ENCODE measurements at regions not wholly inside any gene's neighbourhood (a gene's known extent, or its start where the extent isn't known, plus 50 kb on each side); places are given as distances from the start of the nearest gene placed in this dataset.

- DNase-seq = no peak
Observed at GRCh38 chr5:154587123-154588026, 109.3 kb upstream of the HAND1 start.

- DNase-seq = no peak
Observed at GRCh38 chr5:154583671-154584177, 105.7 kb upstream of the HAND1 start.

DNA sequence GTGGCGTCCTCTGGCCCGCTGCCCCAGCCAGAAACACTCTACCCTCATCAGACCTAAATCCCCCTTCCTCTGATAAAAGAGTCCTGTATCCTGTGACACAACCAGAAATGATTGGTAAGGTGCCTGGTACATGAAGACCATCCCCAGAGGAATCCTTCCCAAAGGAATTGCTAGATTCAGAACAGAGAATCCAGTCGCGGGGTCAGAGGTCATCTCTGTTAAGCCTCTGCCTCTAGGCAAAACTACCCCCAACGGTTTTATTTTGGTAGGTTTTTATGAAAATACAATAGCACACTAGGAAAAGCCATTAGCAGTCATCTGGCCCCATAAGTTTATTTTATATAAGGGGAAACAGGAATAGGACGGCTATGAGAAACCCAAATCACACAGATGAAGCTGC is 102.4 kb upstream of the HAND1 start:
- no peak for DNase-seq

DNA sequence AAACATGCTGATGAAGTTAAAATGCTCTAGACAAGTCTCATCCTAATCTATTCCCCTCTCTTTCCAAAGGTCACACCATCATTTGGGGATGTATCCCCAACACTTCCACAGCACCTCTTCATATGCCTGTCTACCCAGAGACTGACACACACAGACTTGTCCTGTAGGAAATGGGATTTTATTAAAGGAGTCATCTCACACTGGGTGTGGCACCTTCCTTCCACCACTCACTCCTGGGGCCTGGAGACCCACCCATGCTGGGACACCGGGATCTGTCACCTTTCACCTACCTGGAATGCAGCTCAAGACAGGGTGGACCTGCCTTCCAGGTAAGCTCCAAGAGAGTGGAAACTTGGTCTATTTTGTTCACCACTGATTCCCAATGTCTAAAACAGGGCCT is 99.4 kb upstream of the HAND1 start:
- no peak for DNase-seq

DNA sequence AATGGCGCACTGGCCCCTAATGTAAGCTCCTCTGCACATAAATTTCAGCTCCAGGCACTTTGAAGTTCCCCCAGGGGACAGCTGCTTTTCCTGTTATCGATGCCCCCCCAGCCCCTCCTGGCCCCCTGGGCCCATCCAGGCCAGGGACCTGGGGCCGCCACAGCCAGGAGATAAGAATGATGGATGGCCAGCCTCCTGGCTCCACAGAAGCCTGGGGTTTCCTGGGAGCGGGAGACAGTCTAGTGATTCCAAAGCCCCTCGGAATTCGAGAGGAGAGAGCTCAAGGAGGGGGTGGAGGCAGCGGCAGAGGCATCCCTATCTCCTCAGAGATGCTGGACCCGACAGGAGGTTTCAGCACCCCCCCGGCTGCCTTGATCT is 98.4 kb upstream of the HAND1 start:
- DNase-seq = no peak

DNA sequence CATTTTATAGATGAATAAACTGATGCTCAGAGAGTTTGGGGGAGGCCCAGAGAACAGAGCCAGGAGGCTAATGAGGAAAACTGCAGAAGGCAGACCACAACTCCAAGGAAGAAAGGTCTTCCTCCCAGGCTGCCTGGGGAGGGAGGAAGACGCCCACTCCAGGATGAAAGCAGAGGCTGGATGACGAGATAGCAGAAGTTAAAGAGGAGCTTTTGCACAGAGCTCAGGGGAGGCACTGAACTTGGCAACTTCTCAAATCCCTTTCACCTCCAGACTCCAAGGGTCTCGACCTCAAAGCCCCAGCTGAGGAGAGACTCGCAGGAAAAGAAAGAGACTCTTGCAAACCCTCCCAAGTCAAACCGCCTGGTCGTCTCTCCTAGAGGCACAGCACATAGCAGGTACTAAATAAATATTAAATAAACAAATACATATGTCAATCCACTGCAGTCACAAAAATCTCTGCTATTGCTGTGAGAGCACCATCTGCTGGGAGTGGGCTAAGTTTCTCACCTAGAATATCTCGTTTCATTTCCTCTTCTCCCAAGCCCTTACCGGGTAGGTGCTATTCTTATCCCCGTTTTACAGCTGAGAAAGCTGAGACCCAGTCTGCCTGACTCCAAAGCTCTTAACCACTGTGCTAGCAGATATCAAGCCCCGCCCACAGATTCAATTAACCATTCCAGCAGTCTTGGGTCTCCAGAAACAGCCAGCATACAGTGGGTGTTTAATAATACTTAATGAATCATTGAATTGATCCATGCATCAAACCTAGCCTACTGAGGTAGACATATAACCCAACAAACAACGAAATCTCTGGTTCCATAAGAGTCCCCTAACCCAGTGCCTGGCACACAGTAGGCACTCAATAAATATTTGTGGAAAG is 97.8 kb upstream of the HAND1 start:
- no peak for DNase-seq

DNA sequence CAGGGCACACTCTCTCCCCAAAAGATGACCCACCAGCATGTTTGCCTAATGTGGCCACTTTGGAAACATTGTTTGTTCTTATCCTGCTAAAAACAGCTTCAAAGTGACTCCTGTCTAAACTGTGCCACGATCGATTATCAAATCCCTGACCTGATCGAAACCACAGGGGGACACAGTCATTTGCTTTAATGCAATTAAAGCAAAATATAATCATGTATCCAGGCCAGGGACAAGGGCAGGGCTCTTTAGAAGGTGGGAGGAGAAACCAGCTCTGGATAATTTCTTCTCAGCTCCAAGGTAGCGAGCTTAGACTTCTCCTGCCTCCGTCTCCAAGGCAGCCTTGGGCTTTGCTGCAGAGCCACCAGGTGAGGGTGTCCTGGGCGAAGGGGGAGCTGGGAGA is 95.0 kb upstream of the HAND1 start:
- no peak for DNase-seq

DNA sequence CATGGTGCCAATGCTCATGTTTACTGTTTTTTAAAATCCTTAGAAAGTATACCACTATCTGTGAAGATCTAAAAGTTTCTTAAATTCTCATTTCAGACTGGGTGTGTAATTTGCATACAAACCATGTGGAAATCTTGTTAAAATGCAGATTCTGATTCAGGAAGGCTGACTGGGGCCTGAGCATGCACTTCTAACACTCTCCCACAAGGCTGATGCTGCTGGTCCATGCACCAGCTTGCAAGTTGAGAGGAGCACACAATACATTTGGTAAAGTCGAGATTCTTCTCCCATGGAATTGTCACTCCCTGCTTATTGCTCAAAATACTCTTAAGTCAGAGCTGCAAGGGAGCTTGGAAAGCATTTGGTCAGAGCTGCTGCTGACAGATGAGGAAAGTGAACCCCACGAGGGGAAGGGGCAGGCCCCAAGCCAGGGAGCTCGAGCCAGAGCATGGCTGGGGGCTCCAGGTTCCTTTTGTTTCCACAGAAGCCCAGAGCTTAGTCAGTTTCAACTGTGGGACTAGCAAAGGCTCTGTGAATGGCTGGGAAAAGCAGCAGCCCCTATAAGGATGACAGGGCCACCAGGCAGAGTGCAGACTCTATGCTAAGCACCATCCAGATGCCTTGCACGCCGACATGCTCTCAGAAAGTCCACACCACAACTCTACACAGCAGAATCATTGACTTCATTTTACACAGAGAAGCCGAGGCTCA is 93.5 kb upstream of the HAND1 start:
- DNase-seq = no peak

DNA sequence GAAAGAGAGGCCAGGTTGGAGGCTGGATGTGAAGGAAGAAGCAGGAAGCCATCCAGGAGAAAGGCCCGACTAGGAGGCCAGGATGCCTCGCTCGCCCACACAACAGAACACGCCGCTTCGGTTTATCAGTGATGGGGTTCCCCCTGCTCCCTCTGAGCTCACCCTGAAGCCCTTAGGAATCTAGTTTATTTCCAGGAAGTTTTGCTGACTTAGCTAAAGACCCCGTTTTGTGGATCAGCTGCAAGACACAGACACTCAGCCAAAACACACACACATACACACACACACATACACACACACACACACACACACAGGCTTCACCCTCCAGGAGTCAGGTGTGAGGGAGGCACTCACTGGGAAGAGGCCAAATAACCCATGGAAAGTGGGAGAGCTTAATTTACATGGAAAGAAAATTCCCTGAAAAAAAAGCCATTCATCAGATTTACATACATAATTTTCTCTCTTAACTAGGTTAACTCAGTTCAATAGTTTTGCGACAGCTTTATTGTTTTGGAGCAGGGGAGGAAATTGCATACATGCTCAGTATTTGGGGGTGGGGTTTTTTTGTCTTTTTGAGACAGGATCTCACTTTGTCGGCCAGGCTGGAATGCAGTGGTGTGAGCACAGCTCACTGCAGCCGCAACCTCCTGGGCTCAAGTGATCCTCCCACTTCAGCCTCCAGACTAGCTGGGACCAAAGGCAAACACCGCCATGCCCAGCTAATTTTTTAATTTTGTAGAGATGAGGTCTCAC is 92.7 kb upstream of the HAND1 start:
- no peak for DNase-seq

DNA sequence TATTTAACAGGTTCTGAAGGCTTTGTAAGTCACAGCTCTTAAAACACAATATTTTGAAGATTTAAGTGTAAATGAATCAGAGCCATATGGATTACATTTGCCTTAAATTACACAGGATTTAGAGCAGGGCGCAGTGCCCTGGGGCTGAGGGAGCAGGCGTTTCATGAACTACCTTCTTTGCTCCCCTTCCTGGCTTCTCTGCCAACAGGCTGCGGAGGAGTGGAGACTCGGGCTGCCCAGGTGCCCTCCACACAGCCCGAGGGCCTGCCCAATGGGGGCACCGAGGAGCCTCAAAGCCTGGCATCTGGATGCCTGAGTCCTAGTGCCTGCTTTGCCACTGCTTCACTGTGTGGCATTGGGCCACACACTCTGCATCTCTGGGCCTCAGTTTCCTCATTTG is 90.6 kb upstream of the HAND1 start:
- DNase-seq = no peak

- no peak for DNase-seq
Observed at GRCh38 chr5:154567155-154567554, 89.1 kb upstream of the HAND1 start.

DNA sequence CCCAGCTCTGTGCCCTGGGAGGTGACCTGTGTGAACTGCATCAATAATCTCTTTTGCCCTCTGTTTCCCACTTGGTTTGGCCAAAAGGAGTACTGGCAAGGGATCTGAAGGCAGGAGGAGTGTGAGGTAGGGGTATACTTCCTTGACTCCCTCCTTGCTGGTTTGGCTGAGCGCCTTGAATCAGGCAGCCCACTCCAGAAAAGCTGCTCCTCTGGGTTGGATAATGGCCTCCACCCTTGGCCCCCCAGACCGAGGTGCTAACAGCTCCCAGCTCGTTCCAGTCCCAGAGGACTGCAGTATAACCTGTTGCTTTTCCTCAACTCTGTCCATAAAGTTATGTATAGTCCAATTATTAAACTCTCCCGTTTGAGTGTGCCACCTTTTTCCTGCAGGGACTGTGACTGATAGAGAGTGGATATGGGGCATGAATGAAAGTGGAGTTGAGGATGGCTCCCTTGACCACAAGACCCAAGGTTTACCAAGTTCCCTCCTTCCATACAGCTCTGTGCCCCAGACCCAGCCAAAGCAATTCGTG is 88.2 kb upstream of the HAND1 start:
- no peak for DNase-seq

DNA sequence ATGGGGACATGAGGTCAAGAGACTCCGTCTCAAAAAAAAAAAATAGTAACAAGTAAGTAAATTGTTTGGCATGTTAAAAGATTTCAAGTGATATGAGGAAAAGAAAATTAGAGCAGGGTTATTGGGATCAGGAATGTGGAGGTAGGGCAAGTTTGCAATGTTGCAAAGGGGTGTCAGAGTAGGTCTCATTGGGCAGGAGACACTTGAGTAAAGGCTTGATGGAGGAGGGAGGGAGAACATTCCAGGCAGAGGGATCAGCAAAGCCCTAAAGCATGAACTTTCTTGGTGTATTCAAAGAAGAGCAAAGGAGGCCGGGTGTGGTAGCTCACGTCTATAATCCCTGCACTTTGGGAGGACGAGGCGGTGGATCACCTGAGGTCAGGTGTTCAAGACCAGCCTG is 87.1 kb upstream of the HAND1 start:
- DNase-seq = no peak

DNA sequence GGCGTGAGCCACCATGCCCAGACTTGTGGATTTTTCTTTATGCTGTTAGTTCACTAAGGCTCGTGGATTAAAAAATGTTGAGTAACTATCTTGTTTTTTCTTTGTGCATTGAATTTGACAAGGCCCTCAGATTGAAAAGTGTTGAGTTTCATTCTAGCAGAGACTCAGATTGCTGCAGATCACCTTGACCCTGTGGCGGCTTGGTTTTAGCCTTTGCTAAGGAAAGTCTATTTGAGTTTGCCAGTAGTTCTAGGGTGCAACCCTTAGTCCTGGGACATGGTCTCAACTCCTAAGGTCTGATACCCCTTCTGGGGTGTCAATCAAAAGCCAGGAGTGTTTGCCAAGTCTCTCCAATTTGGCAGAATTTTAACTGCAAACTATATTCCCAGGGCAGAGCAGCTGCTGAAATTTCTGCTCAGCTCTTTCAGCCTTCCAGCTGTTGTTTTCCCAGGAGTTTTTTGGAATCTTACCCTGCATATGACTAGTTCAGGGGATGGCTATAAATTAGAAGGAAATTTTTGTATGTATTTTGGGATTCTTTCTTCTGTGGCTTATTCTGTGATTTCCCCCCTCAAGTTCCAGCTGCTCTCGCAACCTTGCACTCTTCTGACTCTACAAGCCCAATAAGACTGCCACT is 84.3 kb upstream of the HAND1 start:
- no peak for DNase-seq

DNA sequence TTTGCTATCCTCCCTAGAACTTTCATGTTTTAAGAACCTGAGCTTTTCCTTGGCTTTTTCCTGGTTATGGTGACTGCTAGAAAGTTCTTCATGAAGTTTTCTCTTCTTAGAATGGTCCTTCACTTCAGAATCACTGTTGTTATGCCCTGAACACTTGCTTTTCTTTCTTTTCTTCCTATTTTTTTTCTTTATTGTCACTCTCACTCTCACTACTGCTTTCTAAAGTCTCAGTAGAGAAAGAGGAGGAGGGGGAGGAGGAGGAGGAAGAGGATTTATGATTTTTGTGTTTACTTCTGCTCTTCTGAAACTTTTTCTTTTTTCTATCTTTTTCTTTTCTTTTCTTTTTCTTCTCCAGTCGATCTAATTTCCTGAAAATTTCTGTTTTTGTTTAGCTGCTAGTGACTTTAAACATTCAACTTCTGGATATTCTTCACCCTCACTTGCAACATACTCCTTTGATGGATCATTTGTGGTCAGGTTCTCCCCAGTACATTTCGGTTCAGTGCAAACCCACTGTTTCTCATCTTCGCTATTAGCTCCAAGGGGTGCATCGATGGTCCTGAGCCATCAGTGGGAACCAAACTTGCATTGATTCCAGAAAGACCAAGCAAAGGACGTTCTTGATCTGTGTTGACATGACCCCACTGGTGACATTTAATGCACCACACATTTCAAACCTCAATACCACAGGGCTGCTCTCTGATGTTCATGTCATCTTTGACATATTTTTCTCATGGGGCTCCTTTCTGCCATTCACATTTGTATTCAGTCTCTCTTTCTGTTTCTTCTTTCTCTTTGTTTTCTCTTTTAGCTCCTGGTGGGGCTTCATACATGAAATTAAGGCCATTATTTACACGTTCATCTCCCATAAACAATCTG is 81.6 kb upstream of the HAND1 start:
- DNase-seq = no peak

GRCh38 chr5:154557548-154557947 is 79.5 kb upstream of the HAND1 start:
- no peak for DNase-seq

DNA sequence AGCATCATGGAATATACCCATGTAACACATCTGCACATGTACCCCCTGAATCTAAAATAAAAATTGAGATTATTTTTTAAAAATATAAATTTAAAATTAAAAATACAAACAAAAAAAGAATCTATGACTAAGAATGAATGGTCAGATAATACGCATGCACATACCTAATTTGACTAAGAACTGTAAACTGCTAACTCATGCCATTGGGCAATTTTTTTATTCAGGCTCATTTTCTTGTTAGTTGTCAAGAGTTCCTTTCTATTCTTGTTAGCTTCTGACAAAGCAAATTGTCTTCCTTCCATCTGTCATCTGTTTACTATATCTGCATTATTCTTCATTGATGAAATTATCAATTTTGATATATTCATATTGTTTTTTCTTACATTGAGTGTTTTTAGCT is 69.5 kb upstream of the HAND1 start:
- DNase-seq = no peak

GRCh38 chr5:154546719-154547118 is 68.7 kb upstream of the HAND1 start:
- DNase-seq = no peak

GRCh38 chr5:154544646-154545045 is 66.6 kb upstream of the HAND1 start:
- no peak for DNase-seq

- DNase-seq = no peak
Observed at GRCh38 chr5:154543380-154543779, 65.4 kb upstream of the HAND1 start.

DNA sequence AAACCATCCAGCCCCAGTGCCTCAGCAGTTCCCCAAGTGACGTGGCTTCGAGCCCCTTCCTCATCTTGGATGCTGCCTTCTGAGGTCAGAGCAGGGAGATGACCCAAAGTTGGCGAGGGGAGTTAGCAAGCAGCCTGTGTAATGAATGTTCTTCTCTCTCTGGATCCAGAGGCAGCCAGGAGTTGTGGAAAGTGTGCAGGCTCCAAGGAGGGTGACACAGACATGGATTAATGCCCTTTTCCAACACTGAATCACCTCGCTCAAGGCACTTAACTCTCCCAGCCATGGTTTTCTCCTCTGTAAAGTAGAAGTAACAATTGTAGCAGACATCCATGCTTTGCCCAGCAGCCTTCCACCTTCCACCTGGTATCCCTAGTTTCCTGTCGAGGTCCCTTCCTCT is 64.6 kb upstream of the HAND1 start:
- no peak for DNase-seq
